GM12878 (cell line): ENCODE measurements at regions not wholly inside any gene's neighbourhood (a gene's known extent, or its start where the extent isn't known, plus 50 kb on each side); places are given as distances from the start of the nearest gene placed in this dataset.

Experiments
- ATAC-seq: fragments of 200-7000 bp; cut with Tn5 transposase; 3 replicates; pipeline ENCODE4 v1.9.1; 2020; ENCODE audit warnings: mild to moderate bottlenecking, moderate library complexity
- BruUV-seq: library from RNA; stranded (reverse); fragments of 400-500 nt; replicated peaks from 2 replicates; lab custom pipeline; 2021; lab: Mats Ljungman, UMichigan
- CTCF ChIA-PET: fragments of 300-600 bp; sonication (Branson Sonifier 250); formaldehyde crosslinking; extraction: SDS; loops from one replicate; lab custom pipeline; 2021; ENCODE audit warnings: inconsistent platforms; lab: Yijun Ruan, JAX
- POLR2A ChIA-PET: fragments of 350-600 bp; formaldehyde crosslinking; extraction: SDS; loops from one replicate; lab custom pipeline; 2021; ENCODE audit warnings: inconsistent platforms; lab: Charles Lee
- RAD21 ChIA-PET: fragments of 300-600 bp; sonication (Branson Sonifier 250); formaldehyde crosslinking; loops from one replicate; lab custom pipeline; 2023; ENCODE audit warnings: antibody characterized with exemption; ENCODE audit not compliant: unreplicated experiment; lab: Charles Lee
- SMC1A ChIA-PET: fragments of 300-600 bp; sonication (Branson Sonifier 250); formaldehyde crosslinking; loops from one replicate; lab custom pipeline; 2023; ENCODE audit not compliant: unreplicated experiment, uncharacterized antibody; lab: Charles Lee
- DNase-seq: peaks from one replicate; pipeline ENCODE4 v3.0.0-alpha.2; 2011; ENCODE audit warnings: low read depth, low spot score
- FAIRE-seq: peaks from 3 replicates; lab custom pipeline; 2011; peaks lifted over from hg19 to GRCh38; lab: Jason Lieb, UNC
- H2AFZ ChIP-seq: 2 replicates; pipeline ENCODE4 v1.6.0; 2011; ENCODE audit warnings: low read depth, low read length, control low read depth; ENCODE audit not compliant: control insufficient read depth
- H3K27ac ChIP-seq: 2 replicates; pipeline ENCODE4 v1.5.1; 2011; ENCODE audit warnings: control low read depth; ENCODE audit not compliant: control insufficient read depth, insufficient read depth
- H3K27me3 ChIP-seq, 2 experiments: replicated peaks in 1 of 2; 2 replicates each; pipeline versions ENCODE4 v1.6.0 to v1.6.1; 2011; ENCODE audit warnings: low read length in 1 of 2; ENCODE audit not compliant: control insufficient read depth in 2 of 2, insufficient read depth in 2 of 2
- H3K36me3 ChIP-seq, 2 experiments: 2 replicates each; pipeline ENCODE4 v1.5.1; 2011; ENCODE audit warnings: low read length in 1 of 2; ENCODE audit not compliant: control insufficient read depth in 2 of 2, insufficient read depth in 2 of 2
- H3K4me1 ChIP-seq: 2 replicates; pipeline ENCODE4 v1.6.1; 2011; ENCODE audit warnings: mild to moderate bottlenecking, low read length, moderate library complexity, mixed read lengths; ENCODE audit not compliant: control insufficient read depth, insufficient read depth
- H3K4me2 ChIP-seq: 2 replicates; pipeline ENCODE4 v1.6.0; 2011; ENCODE audit warnings: control low read depth; ENCODE audit not compliant: control insufficient read depth, insufficient read depth
- H3K4me3 ChIP-seq: fragments of 200-600 bp; sonication (generic); 2 replicates; pipeline ENCODE4 v1.5.1; 2016
- H3K79me2 ChIP-seq: 2 replicates; pipeline ENCODE4 v1.6.0; 2011; ENCODE audit warnings: low read length; ENCODE audit not compliant: control insufficient read depth, insufficient read depth
- H3K9ac ChIP-seq: 2 replicates; pipeline ENCODE4 v1.8.0; 2011; ENCODE audit warnings: low read length, control low read depth, mixed read lengths; ENCODE audit not compliant: control insufficient read depth, insufficient read depth
- H3K9me3 ChIP-seq: replicated peaks from 3 replicates; pipeline ENCODE4 v1.5.1; 2011; ENCODE audit warnings: mild to moderate bottlenecking, low read length; ENCODE audit not compliant: control insufficient read depth, insufficient read depth
- H4K20me1 ChIP-seq: 2 replicates; pipeline ENCODE4 v1.6.0; 2011; ENCODE audit not compliant: control insufficient read depth, insufficient read depth
- ATF7 ChIP-seq: fragments of 450-650 bp; IDR thresholded peaks from 2 replicates; pipeline ENCODE4 v1.6.1; 2016; ENCODE audit warnings: low read depth, mild to moderate bottlenecking
- BCL11A ChIP-seq: IDR thresholded peaks from 2 replicates; pipeline ENCODE4 v1.6.1; 2011; ENCODE audit warnings: low read depth, low read length
- BCL3 ChIP-seq: IDR thresholded peaks from 2 replicates; pipeline ENCODE4 v1.6.1; 2011; ENCODE audit warnings: borderline replicate concordance, low read depth, mild to moderate bottlenecking, moderate library complexity, low read length; ENCODE audit not compliant: insufficient read depth, poor library complexity, severe bottlenecking
- BHLHE40 ChIP-seq, 2 experiments: fragments of 450-650 bp in 1 of 2; IDR thresholded peaks; 2 replicates each; pipeline ENCODE4 v1.6.1; 2011 to 2017; ENCODE audit warnings: low read depth in 2 of 2, borderline replicate concordance in 1 of 2, improper control_type of control experiment in 1 of 2, low read length in 1 of 2, mild to moderate bottlenecking in 1 of 2
- CHD1 ChIP-seq: IDR thresholded peaks from 2 replicates; pipeline ENCODE4 v1.6.1; 2012; ENCODE audit warnings: low read depth, low read length, improper control_type of control experiment
- CHD4 ChIP-seq: fragments of 200-600 bp; sonication (generic); IDR thresholded peaks from 2 replicates; pipeline ENCODE4 v1.6.1; 2016; ENCODE audit warnings: mild to moderate bottlenecking
- IKZF1 ChIP-seq: fragments of 450-650 bp; conservative IDR thresholded peaks from 2 replicates; pipeline ENCODE4 v1.6.1; 2017; ENCODE audit warnings: antibody characterized with exemption, mild to moderate bottlenecking
- JUNB ChIP-seq: IDR thresholded peaks from 2 replicates; pipeline ENCODE4 v1.6.1; 2016; ENCODE audit warnings: antibody characterized with exemption, mild to moderate bottlenecking
- NRF1 ChIP-seq: conservative IDR thresholded peaks from 2 replicates; pipeline ENCODE4 v1.6.1; 2011; ENCODE audit warnings: mild to moderate bottlenecking, low read depth, low read length, improper control_type of control experiment
- PBX3 ChIP-seq: IDR thresholded peaks from 2 replicates; pipeline ENCODE4 v1.6.1; 2011; ENCODE audit warnings: mild to moderate bottlenecking, low read depth, low read length, moderate library complexity; ENCODE audit not compliant: insufficient replicate concordance
- PKNOX1 ChIP-seq: fragments of 450-650 bp; IDR thresholded peaks from 2 replicates; pipeline ENCODE4 v1.6.1; 2016; ENCODE audit warnings: mild to moderate bottlenecking
- RCOR1 ChIP-seq: conservative IDR thresholded peaks from 2 replicates; pipeline ENCODE4 v1.6.1; 2012; ENCODE audit warnings: low read depth, low read length, improper control_type of control experiment
- RFX5 ChIP-seq: IDR thresholded peaks from 2 replicates; pipeline ENCODE4 v1.6.1; 2011; ENCODE audit warnings: low read depth, low read length, improper control_type of control experiment
- SKIL ChIP-seq: fragments of 450-650 bp; IDR thresholded peaks from 2 replicates; pipeline ENCODE4 v1.6.1; 2017; ENCODE audit warnings: mild to moderate bottlenecking, low read depth, inconsistent platforms; ENCODE audit not compliant: poor library complexity, severe bottlenecking
- SRF ChIP-seq, 2 experiments: IDR thresholded peaks; 2 replicates each; pipeline ENCODE4 v1.6.1; 2011; ENCODE audit warnings: low read depth in 2 of 2, low read length in 2 of 2, mild to moderate bottlenecking in 1 of 2, moderate library complexity in 1 of 2
- SUPT20H ChIP-seq: IDR thresholded peaks from 2 replicates; pipeline ENCODE4 v1.6.1; 2011; ENCODE audit warnings: low read depth, mild to moderate bottlenecking, low read length, moderate library complexity, borderline replicate concordance; ENCODE audit not compliant: control insufficient read depth
- ZNF207 ChIP-seq: fragments of 450-650 bp; IDR thresholded peaks from 2 replicates; pipeline ENCODE4 v1.6.1; 2014; ENCODE audit warnings: antibody characterized with exemption, mild to moderate bottlenecking, borderline replicate concordance
- WGBS: methylation state at CpG from one replicate; pipeline ENCODE4 v1.1.6; 2016; ENCODE audit warnings: low lambda C conversion rate; ENCODE audit not compliant: insufficient replicate concordance, insufficient coverage; ENCODE audit errors: missing lambda C conversion rate; 5-methylcytosine and 5-hydroxymethylcytosine counted together
- in situ Hi-C: fragments of 300-500 bp; cut with MboI; formaldehyde crosslinking; loops from 9 replicates; pipeline ENCODE4 v1.14.3; 2018; ENCODE audit warnings: mixed read lengths
- intact Hi-C: fragments of 100-400 bp; cut with micrococcal nuclease; formaldehyde crosslinking; loops from one replicate; pipeline ENCODE4 v1.14.2; 2022; ENCODE audit not compliant: unreplicated experiment

GRCh38 chr1:238499021-238499420, 608.3 kb upstream of the ZP4 start:
- no peak overlapping the region for H2AFZ ChIP-seq
- FAIRE-seq (no peak), ATAC-seq (peak; percentile 35; the same call in 2 of the 3 replicates), DNase-seq (no peak)
- intact Hi-C loops: no loop called here
- no peaks in the 10 kb centered on the region for H3K4me1 ChIP-seq
- CTCF ChIA-PET: interaction anchor here (0.9 kb wide), 1 partner anchor 16 kb away, joined by 3 read pairs; no protein-coding TSS in a partner anchor
- no peaks in the 10 kb centered on the region; the same call in 2 of the 3 replicates for H3K9me3 ChIP-seq
- H3K79me2 ChIP-seq: no peaks in the 10 kb centered on the region
- H3K27ac ChIP-seq: no peak overlapping the region
- no TSS peak for BruUV-seq
- H3K4me2 ChIP-seq: no peak overlapping the region
- SMC1A ChIA-PET: interaction anchor here (0.9 kb wide), 1 partner anchor 10 kb away, joined by 3 read pairs; no protein-coding TSS in a partner anchor
- in situ Hi-C loops: no loop called here
- RAD21 ChIA-PET: no interaction called here
- 15% methylated on average over 5 of the region's 5 CpGs for WGBS
- no peaks in the 10 kb centered on the region for H3K36me3 ChIP-seq
- no peak overlapping the region for H3K4me3 ChIP-seq
- POLR2A ChIA-PET: no interaction called here
- H3K27me3 ChIP-seq: no peaks in the 10 kb centered on the region
- H4K20me1 ChIP-seq: no peaks in the 10 kb centered on the region
- H3K9ac ChIP-seq: no peak overlapping the region
- no peak for TF ChIP-seq SUPT20H
- TF ChIP-seq SKIL: no peak
- no peak for TF ChIP-seq CHD4
- no peak for TF ChIP-seq BCL11A
- no peak for TF ChIP-seq JUNB
- TF ChIP-seq RFX5: no peak
- TF ChIP-seq BCL3: no peak
- no peak for TF ChIP-seq RCOR1
- no peak for TF ChIP-seq ZNF207
- no peak for TF ChIP-seq PKNOX1
- no peak for TF ChIP-seq BHLHE40 (IDR thresholded peaks at IDR 0.05; ENCODE audit: borderline replicate concordance in 1 of 2, low read depth in 2 of 2, low read length in 1 of 2)
- TF ChIP-seq NRF1: no peak
- no peak for TF ChIP-seq IKZF1
- TF ChIP-seq CHD1: no peak
- no peak for TF ChIP-seq ATF7
- no peak for TF ChIP-seq SRF (IDR thresholded peaks at IDR 0.05; ENCODE audit: low read depth in 2 of 2, low read length in 2 of 2)
- TF ChIP-seq PBX3: no peak
